ENCODE measurements at regions not wholly inside any gene's neighbourhood (a gene's known extent, or its start where the extent isn't known, plus 50 kb on each side); places are given as distances from the start of the nearest gene placed in this dataset.

DNA sequence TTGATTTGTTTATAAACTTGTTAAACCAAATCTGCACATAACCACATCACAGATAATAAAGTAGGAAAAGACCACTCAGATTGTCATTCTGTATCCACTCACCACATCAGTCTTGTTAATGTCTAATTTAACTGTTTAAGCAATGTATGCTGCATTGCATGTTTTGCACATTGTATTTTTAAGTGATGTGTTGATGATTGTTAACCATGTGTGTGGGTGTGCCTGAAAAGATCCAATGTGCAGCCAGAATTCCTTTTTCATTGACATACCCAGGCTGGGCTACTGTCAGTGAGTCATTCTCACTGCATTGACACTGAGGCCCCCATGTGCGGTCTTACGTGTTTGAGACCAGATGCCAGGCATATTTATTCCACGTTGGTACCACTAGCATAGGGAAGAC, 167.3 kb downstream of the TRMT11 start:
- no peak for TF ChIP-seq CTCF (conservative IDR thresholded peaks at IDR 0.05 in 1 of 2, IDR thresholded peaks at IDR 0.05 in 1 of 2; ENCODE audit: low read depth in 1 of 2, low read length in 2 of 2)
- TF ChIP-seq EZH2 (IDR thresholded peaks at IDR 0.05; ENCODE audit: low read length, missing control alignments) = no peak

Measured in fibroblast of lung (primary cell).